Hematopoietic multipotent progenitor cell (in vitro differentiated cells): ENCODE measurements at regions not wholly inside any gene's neighbourhood (a gene's known extent, or its start where the extent isn't known, plus 50 kb on each side); places are given as distances from the start of the nearest gene placed in this dataset.
"Not testable (repeated sequence)": the region's sequence is repeated elsewhere in the genome, so short reads cannot be mapped to it uniquely, and the experiment has no call there.

ENCODE experiments used
- DNase-seq, 3 donors: peaks; one replicate each; pipeline ENCODE4 v3.0.0-alpha.2; 2011 to 2015; ENCODE audit warnings: low read depth in 2 of 3, low spot score in 2 of 3

DNA sequence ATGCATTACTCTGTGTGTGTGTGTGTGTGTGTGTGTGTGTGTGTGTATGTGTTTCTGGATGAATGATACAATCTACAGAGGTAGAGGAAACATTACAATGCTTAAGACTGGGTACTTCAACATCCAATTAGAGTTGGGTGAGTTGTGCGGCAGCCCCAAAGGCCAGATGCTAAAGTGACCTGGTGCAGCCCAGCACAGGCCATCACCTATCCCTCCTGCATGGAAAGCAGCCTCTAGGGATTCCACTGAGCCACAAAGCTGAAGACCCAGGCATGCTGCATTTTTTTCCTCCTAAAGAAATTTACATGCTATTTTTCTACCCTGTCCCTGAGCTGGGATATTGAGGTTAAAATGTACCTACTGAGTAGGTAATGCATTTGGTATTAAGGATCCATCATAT lies 79.1 kb upstream of the ETAA1 start:
- no peak for DNase-seq

DNA sequence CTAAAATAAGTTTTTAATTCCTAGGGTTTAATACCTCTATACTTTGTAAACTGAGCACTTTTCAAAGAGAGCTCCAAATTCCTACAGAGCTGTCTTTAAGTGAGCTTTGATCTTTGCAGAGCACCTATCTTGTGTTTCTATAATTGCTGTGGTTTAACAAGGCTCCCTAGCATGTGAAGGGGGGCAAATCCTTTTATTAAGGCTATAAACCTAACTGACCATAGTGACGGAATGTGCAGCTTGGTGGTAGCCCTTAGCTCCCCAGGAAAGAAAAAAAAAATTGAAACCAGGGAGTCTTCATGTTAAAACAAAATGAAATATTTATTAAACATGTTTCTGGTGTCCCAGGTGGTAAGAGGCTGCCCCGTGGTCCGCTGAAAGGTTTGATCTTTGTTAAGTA lies 78.6 kb upstream of the ETAA1 start:
- DNase-seq = no peak

DNA sequence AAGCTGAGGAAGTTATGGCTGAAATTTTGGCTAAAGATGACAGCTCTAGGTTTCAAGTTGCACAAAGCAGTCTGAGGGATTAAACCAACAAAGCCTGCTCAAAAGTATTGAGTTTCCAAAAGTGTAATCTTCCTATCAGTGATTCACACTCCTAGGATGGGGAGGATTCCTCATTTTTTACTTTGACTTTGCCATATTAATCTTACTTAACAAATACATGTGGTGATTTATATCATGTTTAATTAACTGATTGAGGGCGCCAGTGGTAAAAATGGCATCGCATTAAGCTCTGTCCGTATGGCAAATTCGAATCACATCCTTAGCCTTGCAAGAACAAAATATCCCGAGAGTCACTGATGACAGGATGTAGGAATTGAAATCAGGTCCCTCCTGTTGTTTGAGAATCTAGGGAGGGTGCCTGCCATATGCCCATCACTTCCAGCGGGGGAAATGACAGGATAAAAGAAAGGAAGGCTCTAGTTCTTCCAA lies 78.1 kb upstream of the ETAA1 start:
- no peak for DNase-seq

DNA sequence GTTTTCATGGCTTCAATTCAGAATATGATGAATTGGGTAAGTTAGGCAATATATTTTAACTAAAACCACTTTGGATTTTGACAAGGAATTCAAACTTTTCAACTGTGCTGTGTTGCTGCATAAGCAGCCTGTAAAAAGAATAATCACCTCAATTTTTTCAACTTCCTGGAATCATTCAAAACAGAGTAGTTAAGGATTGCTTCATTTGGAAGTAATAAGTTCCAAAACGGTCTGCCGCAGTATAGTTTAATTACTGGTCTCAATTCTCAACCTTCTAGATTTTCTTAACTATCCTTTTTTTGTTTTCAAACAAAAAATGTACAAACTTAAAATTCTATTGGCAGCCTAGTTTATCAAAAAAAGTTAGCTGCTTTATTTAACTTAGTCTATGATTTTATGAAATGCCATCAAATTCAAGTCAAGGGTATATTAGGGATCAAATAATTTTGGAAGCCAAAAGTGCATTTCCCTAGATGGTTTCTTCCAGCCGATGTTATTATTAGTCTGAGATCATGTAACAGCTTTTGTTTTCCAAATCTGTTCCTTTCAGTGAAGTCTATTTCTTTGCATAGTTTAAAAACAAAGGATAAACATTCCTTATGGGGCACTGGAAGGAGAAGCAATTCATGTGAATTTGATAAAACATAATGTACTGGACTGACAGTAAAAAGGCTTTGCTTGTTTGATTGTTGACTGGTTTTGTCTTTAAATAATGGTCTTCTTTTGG lies 76.1 kb upstream of the ETAA1 start:
- no peak for DNase-seq

DNA sequence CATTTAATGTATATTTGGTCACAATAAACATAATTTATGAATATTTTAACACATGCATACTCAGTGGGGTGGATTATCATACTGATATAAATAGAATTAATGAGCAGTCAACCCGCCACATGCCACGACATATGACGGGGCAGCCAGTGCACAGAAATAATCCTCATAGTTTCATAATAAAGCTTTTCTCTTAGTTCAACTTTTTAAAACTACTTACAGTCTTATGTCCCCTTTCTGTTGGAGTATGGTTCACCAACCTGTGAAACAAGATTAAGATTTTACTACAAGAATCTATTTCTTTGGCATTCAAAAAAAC lies 75.6 kb upstream of the ETAA1 start:
- DNase-seq = no peak

DNA sequence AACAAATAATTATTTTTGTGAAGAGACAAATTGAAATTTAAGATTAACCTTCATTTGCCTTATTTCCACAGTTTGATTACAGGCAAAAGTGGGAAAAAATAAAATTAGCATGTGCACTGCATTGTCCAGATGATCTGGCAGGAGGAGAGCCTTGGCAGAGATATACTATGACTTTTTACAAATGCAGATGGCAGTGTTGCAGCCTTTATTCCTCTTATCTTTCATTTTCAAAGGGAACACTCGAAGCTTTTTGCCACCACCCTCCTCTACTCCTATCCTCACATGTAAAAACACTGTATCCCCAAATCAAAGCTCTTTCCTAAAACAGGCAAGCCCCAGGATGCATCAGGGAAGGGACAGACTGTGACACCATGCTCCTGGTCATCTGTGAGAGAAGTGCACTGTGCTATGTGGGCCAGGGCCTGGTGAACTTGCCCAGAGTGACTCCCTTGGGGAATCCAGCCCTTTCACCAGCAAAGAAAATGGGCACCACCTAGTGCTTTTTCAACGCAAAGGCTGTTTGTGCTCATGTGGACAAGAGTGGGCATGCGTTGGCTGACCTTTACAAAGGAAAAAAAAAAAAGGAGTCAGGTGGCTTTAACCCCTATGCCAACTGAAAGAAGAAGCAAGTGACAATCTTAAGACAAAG lies 74.7 kb upstream of the ETAA1 start:
- DNase-seq = no peak

DNA sequence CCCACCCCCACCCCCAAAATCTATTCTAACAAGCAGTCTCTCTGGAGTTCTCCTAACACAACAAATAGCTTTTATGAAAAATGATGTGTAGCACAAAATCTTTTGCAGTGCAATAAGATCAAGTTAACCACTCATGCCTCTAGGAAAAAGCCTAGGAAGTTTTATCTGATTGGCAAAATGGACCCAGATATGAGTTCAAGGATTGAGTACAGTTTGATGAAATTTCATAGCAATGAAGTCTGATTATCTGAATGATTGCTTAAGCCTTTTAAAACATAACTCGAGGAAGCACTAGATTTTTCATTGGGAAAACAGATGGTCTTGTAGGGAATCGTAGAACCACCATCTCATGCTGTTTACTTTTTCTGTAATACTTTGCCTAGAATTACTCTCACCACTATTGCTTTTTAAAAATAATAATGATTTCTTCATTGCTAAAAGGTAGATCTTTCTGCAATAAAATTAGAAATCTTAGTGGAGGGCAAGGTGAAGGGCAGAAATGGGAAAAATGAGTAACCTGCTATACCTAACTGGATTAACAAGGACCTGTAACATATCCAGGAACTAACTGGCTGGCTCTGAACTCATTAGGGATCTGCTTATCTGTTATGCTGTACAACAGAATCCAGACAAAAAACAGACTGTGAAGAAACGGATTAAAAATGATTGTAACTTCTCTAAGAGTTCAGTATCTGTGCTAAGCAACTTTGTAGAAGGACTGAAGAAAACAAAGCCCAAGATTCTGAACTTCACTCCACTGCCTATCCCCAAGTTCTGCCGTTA lies 73.7 kb upstream of the ETAA1 start:
- no peak for DNase-seq

DNA sequence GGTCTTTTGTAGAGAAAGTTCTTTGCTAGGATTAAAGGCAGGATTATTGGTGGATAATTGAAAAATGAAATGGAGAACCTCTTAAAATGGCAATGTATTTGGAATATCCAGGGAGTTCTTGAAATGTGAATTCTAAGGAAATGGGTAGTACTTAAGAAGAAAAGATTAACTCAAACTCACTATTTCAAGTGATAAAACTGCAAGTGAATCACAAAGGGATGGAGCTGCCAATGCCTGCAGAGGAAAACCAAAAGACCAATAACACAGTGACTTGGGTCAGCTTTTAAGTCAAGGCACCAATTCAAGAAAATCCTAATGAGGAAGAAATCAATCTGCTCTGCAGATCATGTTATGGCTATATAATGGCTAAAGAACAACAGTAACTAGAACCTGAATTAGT lies 67.6 kb upstream of the ETAA1 start:
- no peak for DNase-seq

DNA sequence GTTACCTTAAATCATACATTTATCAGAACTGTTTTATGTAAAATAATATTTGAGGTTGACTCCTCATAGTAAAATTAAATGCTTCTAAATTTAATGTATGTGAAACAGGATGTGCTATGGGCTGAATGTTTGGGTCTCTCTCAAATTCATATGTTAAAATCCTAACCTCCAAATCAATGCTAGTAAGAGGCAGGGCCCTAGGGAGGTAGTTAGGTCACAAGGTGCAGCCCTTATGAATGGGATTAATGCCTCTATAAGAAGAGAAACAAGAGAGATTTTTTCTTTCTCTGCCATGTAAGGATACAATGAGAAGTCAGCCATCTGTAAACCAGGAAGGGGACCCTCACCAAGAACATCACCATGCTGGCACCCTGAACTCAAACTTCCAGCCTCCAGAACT lies 67.2 kb upstream of the ETAA1 start:
- DNase-seq = no peak

DNA sequence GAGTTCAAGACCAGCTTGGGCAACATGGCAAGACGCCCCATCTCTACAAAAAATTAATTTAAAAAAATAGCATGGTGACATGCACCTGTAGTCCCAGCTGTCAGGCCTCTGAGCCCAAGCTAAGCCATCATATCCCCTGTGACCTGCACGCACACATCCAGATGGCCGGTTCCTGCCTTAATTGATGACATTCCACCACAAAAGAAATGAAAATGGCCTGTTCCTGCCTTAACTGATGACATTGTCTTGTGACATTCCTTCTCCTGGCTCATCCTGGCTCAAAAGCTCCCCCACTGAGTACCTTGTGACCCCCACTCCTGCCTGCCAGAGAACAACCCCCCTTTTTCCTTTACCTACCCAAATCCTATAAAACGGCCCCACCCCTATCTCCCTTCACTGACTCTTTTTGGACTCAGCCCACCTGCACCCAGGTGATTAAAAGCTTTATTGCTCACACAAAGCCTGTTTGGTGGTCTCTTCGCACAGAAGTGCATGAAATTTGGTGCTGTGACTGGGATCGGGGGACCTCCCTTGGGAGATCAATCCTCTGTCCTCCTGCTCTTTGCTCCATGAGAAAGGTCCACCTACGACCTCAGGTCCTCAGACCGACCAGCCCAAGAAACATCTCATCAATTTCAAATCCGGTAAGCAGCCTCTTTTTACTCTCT lies 65.6 kb upstream of the ETAA1 start:
- DNase-seq = not testable (repeated sequence)

DNA sequence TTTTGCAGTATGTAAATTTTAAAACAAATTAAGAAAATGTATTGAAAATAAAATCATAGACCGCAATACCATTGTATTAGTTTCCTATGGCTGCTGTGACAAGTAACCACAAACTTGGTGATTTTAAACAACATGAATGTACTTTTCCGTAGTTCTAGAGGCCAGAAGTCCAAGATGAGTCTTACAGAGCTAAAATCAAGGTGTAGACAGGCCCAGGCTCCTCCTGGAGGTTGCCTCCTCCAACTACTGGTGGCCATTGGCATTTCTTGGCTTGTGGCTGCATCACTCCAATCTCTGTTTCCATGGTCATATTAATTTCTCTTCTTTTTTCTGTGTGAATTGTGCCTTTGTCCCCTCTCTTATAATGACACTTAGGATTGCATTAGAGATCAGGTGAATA lies 59.2 kb upstream of the ETAA1 start:
- DNase-seq = no peak

DNA sequence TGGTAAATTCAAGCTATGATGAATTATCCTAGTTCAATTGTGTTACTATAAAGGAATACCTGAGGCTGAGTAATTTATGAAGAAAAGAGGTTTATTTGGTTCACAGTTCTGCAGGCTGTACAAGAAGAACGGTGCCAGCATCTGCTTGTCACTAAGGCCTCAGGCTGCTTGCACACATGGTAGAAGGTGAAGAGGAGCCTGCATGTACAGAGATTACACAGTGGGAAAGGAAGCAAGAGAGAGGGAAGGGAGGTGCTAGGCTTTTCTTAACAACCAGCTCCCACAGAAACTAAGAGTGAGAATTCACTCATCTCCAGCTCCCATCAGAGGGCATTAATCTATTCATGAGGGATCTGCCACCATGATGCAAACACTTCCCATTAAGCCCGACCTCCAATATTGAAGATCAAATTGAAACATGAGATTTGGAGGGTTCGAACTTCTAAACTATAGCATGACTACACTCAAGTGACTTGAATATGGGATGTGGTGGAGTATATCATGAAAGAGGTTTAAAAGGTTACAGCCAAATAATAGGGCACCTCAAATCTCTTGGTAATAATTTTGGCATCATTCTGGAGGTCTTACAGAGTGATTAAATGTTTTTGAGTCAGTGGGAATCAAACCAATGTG lies 58.4 kb upstream of the ETAA1 start:
- DNase-seq = no peak

DNA sequence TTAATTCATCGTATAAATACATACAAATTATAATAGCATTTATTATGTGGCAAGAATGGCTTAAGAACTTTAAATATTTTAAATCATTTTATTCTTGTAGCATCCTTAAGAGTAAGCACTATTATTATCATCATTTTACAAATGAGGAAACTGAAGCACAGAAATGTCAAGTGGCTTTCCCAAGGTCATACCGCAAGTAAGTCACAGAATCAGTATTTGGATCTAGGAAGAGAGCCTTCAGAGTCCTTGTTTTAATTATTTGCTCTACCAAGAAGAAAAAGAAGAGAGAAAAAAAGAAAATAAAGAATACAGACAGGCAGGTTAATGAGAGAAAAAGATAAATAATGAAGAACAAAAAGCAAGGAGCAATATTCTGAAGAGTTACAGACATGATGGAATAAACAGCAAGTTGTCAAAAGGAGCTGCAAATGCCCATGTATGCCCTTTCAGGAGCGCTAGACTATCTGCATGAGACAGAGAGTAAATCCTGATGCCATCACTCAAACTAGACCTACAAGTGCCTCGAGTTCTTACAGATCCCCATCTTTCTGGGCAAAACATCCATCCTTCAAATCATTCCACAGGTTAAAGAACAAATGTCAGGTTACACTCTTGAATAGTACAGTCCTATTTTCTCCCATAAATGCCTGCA lies 57.8 kb upstream of the ETAA1 start:
- no peak for DNase-seq

DNA sequence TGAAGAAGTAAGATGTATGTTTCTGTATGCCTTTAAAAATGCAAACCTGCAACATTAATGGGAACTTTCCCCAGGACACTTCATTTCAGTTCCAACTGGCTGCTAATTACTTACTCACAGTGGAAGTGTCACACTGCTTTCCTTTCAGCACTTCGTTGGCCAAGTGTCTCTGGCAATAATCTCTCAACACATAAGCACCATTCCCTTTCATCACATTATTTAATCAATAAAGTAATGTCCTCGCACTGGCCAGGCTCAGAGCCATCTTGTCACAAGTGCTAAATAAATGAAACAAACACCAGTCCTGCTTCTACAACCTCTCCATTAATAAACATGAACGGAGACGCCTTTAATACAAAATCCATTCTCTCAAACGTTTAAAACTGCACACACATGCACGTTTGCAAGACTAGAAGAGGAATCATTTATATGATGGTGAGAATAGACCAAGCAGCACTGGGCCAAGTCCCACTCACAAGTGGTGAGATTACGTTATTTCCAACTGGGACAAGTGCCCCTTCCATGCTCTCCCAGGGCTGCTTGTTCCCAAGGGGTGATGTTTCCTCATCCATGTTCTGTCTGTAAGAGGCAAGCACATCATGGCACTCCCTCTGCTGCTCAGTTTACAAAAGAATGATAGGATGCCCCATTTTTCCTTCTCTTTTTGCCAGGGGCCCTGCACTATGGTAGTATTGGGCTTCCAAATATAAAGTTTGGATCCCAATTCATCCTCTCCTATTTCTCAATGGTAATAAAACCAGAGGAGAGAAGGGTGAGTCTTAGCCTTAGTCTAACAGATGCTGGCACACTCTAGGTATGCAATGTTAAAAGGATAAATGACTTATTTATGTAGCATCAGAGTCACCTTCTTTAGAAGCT lies 56.8 kb upstream of the ETAA1 start:
- DNase-seq = no peak

DNA sequence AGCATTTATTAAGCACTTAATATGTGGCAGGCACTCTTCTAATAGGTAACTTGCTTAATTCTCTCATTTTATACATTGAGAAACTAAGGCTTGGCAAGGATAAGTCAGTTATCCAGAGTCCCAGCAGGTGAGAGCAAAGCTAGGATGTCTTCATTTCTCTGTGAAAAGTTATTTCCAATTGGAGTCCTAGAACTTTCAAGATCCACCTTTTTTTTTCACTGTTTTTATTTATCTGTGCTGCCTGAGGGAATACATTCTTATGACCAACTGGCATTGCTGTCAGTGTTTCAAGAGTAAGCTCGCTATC lies 56.2 kb upstream of the ETAA1 start:
- no peak for DNase-seq

DNA sequence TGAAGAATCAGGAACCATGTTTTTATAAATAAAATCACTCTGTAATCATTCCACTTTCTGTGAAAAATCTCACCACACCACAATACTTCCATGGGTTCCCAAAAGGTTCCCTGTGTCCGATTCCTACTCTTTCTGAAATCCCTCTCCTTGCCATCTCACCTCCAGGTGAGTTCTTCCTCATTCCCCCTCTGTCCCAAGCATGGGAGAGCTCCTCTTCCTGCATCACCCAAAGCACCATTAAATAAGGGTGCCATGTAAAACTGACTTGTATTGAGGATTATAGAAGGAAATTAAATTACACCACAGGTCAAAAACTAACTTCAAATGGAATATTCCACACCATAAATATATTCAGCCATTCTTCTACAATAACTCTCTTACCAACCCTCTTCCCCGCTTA lies 55.8 kb upstream of the ETAA1 start:
- DNase-seq = no peak

DNA sequence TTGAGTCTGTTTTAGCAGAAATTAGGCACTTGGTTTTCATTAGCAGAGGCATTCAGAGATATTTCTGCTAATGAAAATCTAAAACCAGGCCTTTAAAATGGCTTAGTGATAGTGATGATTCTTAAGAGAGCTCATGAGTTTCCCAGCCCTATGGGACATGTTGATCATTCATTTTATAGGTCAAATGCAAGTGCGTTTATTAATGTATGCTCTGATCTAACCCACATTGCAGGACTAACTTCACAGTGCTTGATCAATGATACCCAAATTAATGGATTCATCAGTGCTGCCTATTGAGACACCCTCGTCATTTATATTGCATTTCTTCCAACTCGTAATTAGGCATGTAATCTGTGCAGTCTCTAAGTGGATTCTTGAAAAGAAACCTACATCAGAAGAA lies 54.7 kb upstream of the ETAA1 start:
- DNase-seq = no peak

DNA sequence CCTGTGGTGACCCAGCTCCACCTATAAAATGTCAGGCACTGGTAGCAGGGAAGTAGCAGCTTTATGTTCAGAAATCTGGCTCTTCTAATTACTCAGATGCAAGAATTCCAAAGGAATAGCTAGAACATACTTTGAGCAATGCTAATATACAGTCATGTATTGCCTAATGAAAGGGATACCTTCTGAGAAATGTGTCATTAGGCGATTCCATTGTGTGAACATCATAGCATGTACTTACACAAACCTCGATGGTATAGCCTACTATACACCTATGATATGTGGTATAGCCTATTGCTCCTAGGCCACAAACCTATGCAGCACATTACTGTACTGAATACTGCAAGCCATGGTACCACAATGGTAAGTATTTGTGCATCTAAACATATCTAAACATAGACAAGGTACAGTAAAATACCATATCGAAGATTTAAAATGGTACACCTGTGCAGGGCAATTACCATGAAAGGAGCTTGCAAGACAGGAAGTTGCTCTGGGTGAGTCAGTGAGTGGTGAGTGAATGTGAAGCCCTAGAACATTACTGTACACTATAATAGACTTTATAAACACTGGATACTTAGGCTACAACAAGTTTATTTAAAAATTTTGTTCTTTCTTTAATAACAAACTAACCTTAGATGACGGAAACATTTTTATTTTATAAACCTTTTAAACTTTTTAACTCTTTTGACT lies 50.3 kb upstream of the ETAA1 start:
- DNase-seq = no peak
